GM13976 (cell line): ENCODE measurements at regions not wholly inside any gene's neighbourhood (a gene's known extent, or its start where the extent isn't known, plus 50 kb on each side); places are given as distances from the start of the nearest gene placed in this dataset.
"Not testable (repeated sequence)": the region's sequence is repeated elsewhere in the genome, so short reads cannot be mapped to it uniquely, and the experiment has no call there.

ENCODE experiments used
- DNase-seq: peaks from one replicate; pipeline ENCODE4 v3.0.0; 2012; ENCODE audit warnings: low spot score
- CTCF ChIP-seq: IDR thresholded peaks from 2 replicates; pipeline ENCODE4 v1.5.1; 2012; ENCODE audit warnings: borderline replicate concordance, mild to moderate bottlenecking; ENCODE audit not compliant: insufficient read depth; ENCODE audit errors: extremely low read depth, missing control alignments, control extremely low read depth
- in situ Hi-C: fragments of 300-500 bp; cut with MboI; formaldehyde crosslinking; loops from one replicate; pipeline ENCODE4 v1.12.0; 2022; ENCODE audit warnings: low sequenced_read_pairs, mixed read lengths, inconsistent platforms; ENCODE audit not compliant: unreplicated experiment

GRCh38 chr1:113207019-113207418, 134.0 kb downstream of the LRIG2 start:
- DNase-seq = no peak
- in situ Hi-C loops = no loop called here
- no peak for TF ChIP-seq CTCF

GRCh38 chr1:113207457-113207856, 134.5 kb downstream of the LRIG2 start:
- no peak for TF ChIP-seq CTCF
- no peak for DNase-seq
- in situ Hi-C loops = no loop called here

- in situ Hi-C loops, DNase-seq: not testable (repeated sequence)
Observed at GRCh38 chr1:113208425-113208824, 135.4 kb downstream of the LRIG2 start.

- no peak for DNase-seq
- no peak for TF ChIP-seq CTCF
- in situ Hi-C loops = no loop called here
Observed at GRCh38 chr1:113210248-113210647, 137.2 kb downstream of the LRIG2 start.

GRCh38 chr1:113211467-113211866, 138.5 kb downstream of the LRIG2 start:
- in situ Hi-C loops = no loop called here
- DNase-seq = no peak

GRCh38 chr1:113215015-113215414, 142.0 kb downstream of the LRIG2 start:
- no peak for TF ChIP-seq CTCF
- in situ Hi-C loops = no loop called here
- DNase-seq = no peak

More at GRCh38 chr1:113211467-113211866, 138.5 kb downstream of the LRIG2 start:
- no peak for TF ChIP-seq CTCF

- TF ChIP-seq CTCF = no peak
- in situ Hi-C loops = no loop called here
- no peak for DNase-seq
Observed at GRCh38 chr1:113216664-113217063, 143.7 kb downstream of the LRIG2 start.
